ENCODE measurements at regions not wholly inside any gene's neighbourhood (a gene's known extent, or its start where the extent isn't known, plus 50 kb on each side); places are given as distances from the start of the nearest gene placed in this dataset.

- TF ChIP-seq FOXM1 (IDR thresholded peaks at IDR 0.05; ENCODE audit: borderline replicate concordance, low read depth): no peak
- no peak for TF ChIP-seq TAF1 (IDR thresholded peaks at IDR 0.05; ENCODE audit: low read depth)
- TF ChIP-seq ZBTB7A (IDR thresholded peaks at IDR 0.05; ENCODE audit: low read depth): no peak
- TF ChIP-seq CREB1 (IDR thresholded peaks at IDR 0.05; ENCODE audit: low read depth): no peak
Observed at GRCh38 chr15:49718846-49719245, 98.0 kb downstream of the DTWD1 start.

GRCh38 chr15:49720261-49720660, 99.4 kb downstream of the DTWD1 start:
- TF ChIP-seq EGR1 (IDR thresholded peaks at IDR 0.05) (no peak), TEAD4 (IDR thresholded peaks at IDR 0.05) (no peak), REST (IDR thresholded peaks at IDR 0.05; ENCODE audit: low read depth) (no peak)

- TF ChIP-seq REST (IDR thresholded peaks at IDR 0.05; ENCODE audit: low read depth): no peak
- no peak for TF ChIP-seq RAD21 (IDR thresholded peaks at IDR 0.05; ENCODE audit: low read depth)
- no peak for TF ChIP-seq EP300 (IDR thresholded peaks at IDR 0.05; ENCODE audit: borderline replicate concordance)
- no peak for TF ChIP-seq ZBTB7A (IDR thresholded peaks at IDR 0.05; ENCODE audit: low read depth)
- TF ChIP-seq MAX (IDR thresholded peaks at IDR 0.05): no peak
- no peak for TF ChIP-seq EGR1 (IDR thresholded peaks at IDR 0.05)
- no peak for TF ChIP-seq CEBPB (IDR thresholded peaks at IDR 0.05)
- TF ChIP-seq TCF12 (IDR thresholded peaks at IDR 0.05; ENCODE audit: low read depth): no peak
- no peak for TF ChIP-seq YY1 (IDR thresholded peaks at IDR 0.05; ENCODE audit: low read depth)
- no peak for TF ChIP-seq TEAD4 (IDR thresholded peaks at IDR 0.05)
- TF ChIP-seq TAF1 (IDR thresholded peaks at IDR 0.05; ENCODE audit: low read depth): no peak
- no peak for TF ChIP-seq NFIC (IDR thresholded peaks at IDR 0.05)
- no peak for TF ChIP-seq FOXM1 (IDR thresholded peaks at IDR 0.05; ENCODE audit: borderline replicate concordance, low read depth)
- TF ChIP-seq USF1 (IDR thresholded peaks at IDR 0.05): no peak
- TF ChIP-seq CREB1 (IDR thresholded peaks at IDR 0.05; ENCODE audit: low read depth): no peak
Observed at GRCh38 chr15:49721091-49721490, 100.2 kb downstream of the DTWD1 start.

GRCh38 chr15:49721621-49722020, 100.8 kb downstream of the DTWD1 start:
- TF ChIP-seq ZBTB7A (IDR thresholded peaks at IDR 0.05; ENCODE audit: low read depth): no peak
- TF ChIP-seq RAD21 (IDR thresholded peaks at IDR 0.05; ENCODE audit: low read depth): no peak
- no peak for TF ChIP-seq TAF1 (IDR thresholded peaks at IDR 0.05; ENCODE audit: low read depth)
- no peak for TF ChIP-seq CREB1 (IDR thresholded peaks at IDR 0.05; ENCODE audit: low read depth)
- no peak for TF ChIP-seq TCF12 (IDR thresholded peaks at IDR 0.05; ENCODE audit: low read depth)
- TF ChIP-seq USF1 (IDR thresholded peaks at IDR 0.05): no peak
- TF ChIP-seq NFIC (IDR thresholded peaks at IDR 0.05): no peak
- no peak for TF ChIP-seq EGR1 (IDR thresholded peaks at IDR 0.05)
- no peak for TF ChIP-seq MAX (IDR thresholded peaks at IDR 0.05)
- TF ChIP-seq EP300 (IDR thresholded peaks at IDR 0.05; ENCODE audit: borderline replicate concordance): no peak
- TF ChIP-seq CEBPB (IDR thresholded peaks at IDR 0.05): no peak
- no peak for TF ChIP-seq YY1 (IDR thresholded peaks at IDR 0.05; ENCODE audit: low read depth)
- TF ChIP-seq FOXM1 (IDR thresholded peaks at IDR 0.05; ENCODE audit: borderline replicate concordance, low read depth): no peak
- no peak for TF ChIP-seq REST (IDR thresholded peaks at IDR 0.05; ENCODE audit: low read depth)
- TF ChIP-seq TEAD4 (IDR thresholded peaks at IDR 0.05): no peak

GRCh38 chr15:49723981-49724380, 103.1 kb downstream of the DTWD1 start:
- TF ChIP-seq USF1 (IDR thresholded peaks at IDR 0.05): no peak
- no peak for TF ChIP-seq ZBTB7A (IDR thresholded peaks at IDR 0.05; ENCODE audit: low read depth)
- no peak for TF ChIP-seq CEBPB (IDR thresholded peaks at IDR 0.05)
- TF ChIP-seq CREB1 (IDR thresholded peaks at IDR 0.05; ENCODE audit: low read depth): no peak
- TF ChIP-seq NFIC (IDR thresholded peaks at IDR 0.05): no peak
- TF ChIP-seq MAX (IDR thresholded peaks at IDR 0.05): no peak
- no peak for TF ChIP-seq EP300 (IDR thresholded peaks at IDR 0.05; ENCODE audit: borderline replicate concordance)
- no peak for TF ChIP-seq FOXM1 (IDR thresholded peaks at IDR 0.05; ENCODE audit: borderline replicate concordance, low read depth)
- no peak for TF ChIP-seq TEAD4 (IDR thresholded peaks at IDR 0.05)
- TF ChIP-seq REST (IDR thresholded peaks at IDR 0.05; ENCODE audit: low read depth): no peak
- no peak for TF ChIP-seq RAD21 (IDR thresholded peaks at IDR 0.05; ENCODE audit: low read depth)
